GM12872 (cell line): ENCODE measurements at regions not wholly inside any gene's neighbourhood (a gene's known extent, or its start where the extent isn't known, plus 50 kb on each side); places are given as distances from the start of the nearest gene placed in this dataset.

Source experiments
- CTCF ChIP-seq: IDR thresholded peaks from 3 replicates; pipeline ENCODE4 v1.5.1; 2011; ENCODE audit warnings: low read depth, mild to moderate bottlenecking, low read length, moderate library complexity; ENCODE audit not compliant: insufficient read depth

- no peak for TF ChIP-seq CTCF
Observed at GRCh38 chr6:138593124-138593877, 94.0 kb upstream of the NHSL1 start.

GRCh38 chr6:138593909-138594757, 94.8 kb upstream of the NHSL1 start:
- TF ChIP-seq CTCF: no peak

GRCh38 chr6:138594758-138595140, 95.5 kb upstream of the NHSL1 start:
- no peak for TF ChIP-seq CTCF

- no peak for TF ChIP-seq CTCF
Observed at GRCh38 chr6:138596126-138596525, 96.8 kb upstream of the NHSL1 start.

GRCh38 chr6:138596591-138596990, 97.3 kb upstream of the NHSL1 start:
- no peak for TF ChIP-seq CTCF

- TF ChIP-seq CTCF: no peak
Observed at GRCh38 chr6:138597336-138597735, 98.0 kb upstream of the NHSL1 start.

- no peak for TF ChIP-seq CTCF
Observed at GRCh38 chr6:138598562-138599173, 99.4 kb upstream of the NHSL1 start.
